AG04449 (cell line): ENCODE measurements at regions not wholly inside any gene's neighbourhood (a gene's known extent, or its start where the extent isn't known, plus 50 kb on each side); places are given as distances from the start of the nearest gene placed in this dataset.
"Not testable (repeated sequence)": the region's sequence is repeated elsewhere in the genome, so short reads cannot be mapped to it uniquely, and the experiment has no call there.

Source experiments
- CTCF ChIA-PET: fragments of 350-600 bp; formaldehyde crosslinking; extraction: SDS; loops from one replicate; lab custom pipeline; 2021; ENCODE audit warnings: antibody characterized with exemption; lab: Yijun Ruan, JAX
- POLR2A ChIA-PET: fragments of 400-600, 350-600 bp; formaldehyde crosslinking; extraction: SDS; loops from one replicate; lab custom pipeline; 2020; ENCODE audit warnings: antibody characterized with exemption, inconsistent platforms; lab: Yijun Ruan, JAX
- DNase-seq: peaks from one replicate; pipeline ENCODE4 v3.0.0-alpha.2; 2010; ENCODE audit warnings: low read depth, low spot score
- H3K4me3 ChIP-seq: 2 replicates; pipeline ENCODE4 v1.5.1; 2011; ENCODE audit warnings: low read depth, mild to moderate bottlenecking, control low read depth, low read length
- CTCF ChIP-seq: IDR thresholded peaks from one replicate; pipeline ENCODE4 v1.5.1; 2011; ENCODE audit warnings: mild to moderate bottlenecking, moderate library complexity, low read length, control low read depth, inconsistent platforms; ENCODE audit not compliant: insufficient read depth; ENCODE audit errors: missing control alignments

- ChIA-PET POLR2A (no interaction called here), CTCF (no interaction called here)
- no peak for TF ChIP-seq CTCF
- DNase-seq: no peak
- no peak overlapping the region for H3K4me3 ChIP-seq
Measured at GRCh38 chr1:143721024-143721373, 250.8 kb downstream of the FAM72C start.

GRCh38 chr1:143720087-143721023, 251.4 kb downstream of the FAM72C start:
- no peak for TF ChIP-seq CTCF
- no peak overlapping the region for H3K4me3 ChIP-seq
- ChIA-PET POLR2A (no interaction called here), CTCF (no interaction called here)
- DNase-seq: no peak

GRCh38 chr1:143718524-143718923, 253.3 kb downstream of the FAM72C start:
- CTCF ChIA-PET: no interaction called here

GRCh38 chr1:143718021-143718420, 253.8 kb downstream of the FAM72C start:
- DNase-seq: no peak
- POLR2A ChIA-PET: no interaction called here
- CTCF ChIA-PET: no interaction called here

More at GRCh38 chr1:143718524-143718923, 253.3 kb downstream of the FAM72C start:
- no peak for DNase-seq
- no peak overlapping the region for H3K4me3 ChIP-seq
- TF ChIP-seq CTCF: no peak
- POLR2A ChIA-PET: no interaction called here

GRCh38 chr1:143717434-143717833, 254.4 kb downstream of the FAM72C start:
- POLR2A ChIA-PET: no interaction called here
- CTCF ChIA-PET: no interaction called here
- DNase-seq: no peak
- TF ChIP-seq CTCF: no peak
- no peak overlapping the region for H3K4me3 ChIP-seq

More at GRCh38 chr1:143718021-143718420, 253.8 kb downstream of the FAM72C start:
- TF ChIP-seq CTCF: no peak
- no peak overlapping the region for H3K4me3 ChIP-seq

- DNase-seq, CTCF ChIA-PET, H3K4me3 ChIP-seq, POLR2A ChIA-PET: not testable (repeated sequence)
Measured at GRCh38 chr1:143714913-143715312, 256.9 kb downstream of the FAM72C start.
